MM.1S (cell line): ENCODE measurements at regions not wholly inside any gene's neighbourhood (a gene's known extent, or its start where the extent isn't known, plus 50 kb on each side); places are given as distances from the start of the nearest gene placed in this dataset.

Experiments
- EZH2 ChIP-seq: fragments of 300-600 bp; sonication (generic); optimal IDR thresholded peaks from 2 replicates; pipeline ENCODE3; 2017; ENCODE audit warnings: low read depth, mild to moderate bottlenecking, antibody characterized with exemption, low read length, mixed read lengths
- EZH2phosphoT487 ChIP-seq: fragments of 300-600 bp; sonication (generic); IDR thresholded peaks from 2 replicates; pipeline ENCODE4 v1.6.1; 2018; ENCODE audit warnings: antibody characterized with exemption, low read length
- TF ChIP-seq, protein P1 (sequence below): fragments of 300-600 bp; sonication (generic); IDR thresholded peaks from 2 replicates; pipeline ENCODE4 v1.5.1; 2016; ENCODE audit warnings: antibody characterized with exemption, low read length, mixed read lengths

DNA sequence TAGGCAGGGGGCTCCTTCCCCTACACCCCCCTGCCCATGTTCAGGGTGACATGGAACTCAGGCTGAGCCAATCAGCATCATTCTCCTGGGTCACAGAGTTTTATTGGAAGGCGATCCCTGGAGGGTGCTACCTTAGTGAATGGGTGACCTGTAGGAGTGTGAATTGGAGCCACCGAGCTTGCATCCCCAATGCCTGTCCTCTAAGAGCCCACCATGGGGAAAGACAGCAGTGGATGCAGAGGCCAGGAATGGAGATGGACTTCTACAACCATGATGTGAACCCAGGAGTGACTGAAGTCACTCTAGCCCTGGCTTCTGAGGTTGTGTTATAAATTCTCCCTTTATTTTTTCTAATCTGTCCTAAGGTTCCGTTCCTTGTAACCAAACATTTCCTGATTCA is 89.4 kb downstream of the CCDC71L start:
- TF ChIP-seq, protein P1, sequence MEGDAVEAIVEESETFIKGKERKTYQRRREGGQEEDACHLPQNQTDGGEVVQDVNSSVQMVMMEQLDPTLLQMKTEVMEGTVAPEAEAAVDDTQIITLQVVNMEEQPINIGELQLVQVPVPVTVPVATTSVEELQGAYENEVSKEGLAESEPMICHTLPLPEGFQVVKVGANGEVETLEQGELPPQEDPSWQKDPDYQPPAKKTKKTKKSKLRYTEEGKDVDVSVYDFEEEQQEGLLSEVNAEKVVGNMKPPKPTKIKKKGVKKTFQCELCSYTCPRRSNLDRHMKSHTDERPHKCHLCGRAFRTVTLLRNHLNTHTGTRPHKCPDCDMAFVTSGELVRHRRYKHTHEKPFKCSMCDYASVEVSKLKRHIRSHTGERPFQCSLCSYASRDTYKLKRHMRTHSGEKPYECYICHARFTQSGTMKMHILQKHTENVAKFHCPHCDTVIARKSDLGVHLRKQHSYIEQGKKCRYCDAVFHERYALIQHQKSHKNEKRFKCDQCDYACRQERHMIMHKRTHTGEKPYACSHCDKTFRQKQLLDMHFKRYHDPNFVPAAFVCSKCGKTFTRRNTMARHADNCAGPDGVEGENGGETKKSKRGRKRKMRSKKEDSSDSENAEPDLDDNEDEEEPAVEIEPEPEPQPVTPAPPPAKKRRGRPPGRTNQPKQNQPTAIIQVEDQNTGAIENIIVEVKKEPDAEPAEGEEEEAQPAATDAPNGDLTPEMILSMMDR = no peak
- TF ChIP-seq EZH2phosphoT487 (no peak), EZH2 (no peak)
